Activated T-cell treated with anti-CD3 and anti-CD28 coated beads, Interleukin-2, amount 50 U/mL, for 24 hours (primary cell): ENCODE measurements at regions not wholly inside any gene's neighbourhood (a gene's known extent, or its start where the extent isn't known, plus 50 kb on each side); places are given as distances from the start of the nearest gene placed in this dataset.
"Not testable (repeated sequence)": the region's sequence is repeated elsewhere in the genome, so short reads cannot be mapped to it uniquely, and the experiment has no call there.

Source experiments
- DNase-seq: peaks from one replicate; pipeline ENCODE4 v3.0.0-alpha.2; 2020
- H3K27ac Mint-ChIP-seq: 2 replicates; pipeline ENCODE4 v1.8.0; 2020; ENCODE audit warnings: mild to moderate bottlenecking, mixed read lengths
- H3K27me3 Mint-ChIP-seq: 2 replicates; pipeline ENCODE4 v1.8.0; 2020; ENCODE audit warnings: mixed read lengths
- H3K36me3 Mint-ChIP-seq: 2 replicates; pipeline ENCODE4 v1.8.0; 2020; ENCODE audit warnings: low read depth, mixed read lengths
- H3K4me1 Mint-ChIP-seq: 2 replicates; pipeline ENCODE4 v1.8.0; 2020; ENCODE audit warnings: low read depth, mixed read lengths
- H3K4me3 Mint-ChIP-seq: 2 replicates; pipeline ENCODE4 v1.8.0; 2020; ENCODE audit warnings: mild to moderate bottlenecking, moderate library complexity, mixed read lengths
- H3K9me3 Mint-ChIP-seq: 2 replicates; pipeline ENCODE4 v1.8.0; 2020; ENCODE audit warnings: mixed read lengths

- H3K4me1 Mint-ChIP-seq, H3K36me3 Mint-ChIP-seq, H3K27ac Mint-ChIP-seq, DNase-seq, H3K4me3 Mint-ChIP-seq, H3K27me3 Mint-ChIP-seq, H3K9me3 Mint-ChIP-seq: not testable (repeated sequence)
These were observed 99.8 kb upstream of the GOLGA6L22 start for GRCh38 chr15:22358932-22359331.

GRCh38 chr15:22359587-22359986 lies 99.1 kb upstream of the GOLGA6L22 start:
- H3K36me3 Mint-ChIP-seq, H3K4me3 Mint-ChIP-seq, H3K9me3 Mint-ChIP-seq, H3K4me1 Mint-ChIP-seq, H3K27ac Mint-ChIP-seq, H3K27me3 Mint-ChIP-seq: not testable (repeated sequence)
- DNase-seq, result peak; percentile 29

- not testable (repeated sequence) for H3K4me3 Mint-ChIP-seq, H3K9me3 Mint-ChIP-seq, H3K36me3 Mint-ChIP-seq, H3K27me3 Mint-ChIP-seq, DNase-seq, H3K4me1 Mint-ChIP-seq, H3K27ac Mint-ChIP-seq
These were observed 98.0 kb upstream of the GOLGA6L22 start for GRCh38 chr15:22360696-22361095.

DNA sequence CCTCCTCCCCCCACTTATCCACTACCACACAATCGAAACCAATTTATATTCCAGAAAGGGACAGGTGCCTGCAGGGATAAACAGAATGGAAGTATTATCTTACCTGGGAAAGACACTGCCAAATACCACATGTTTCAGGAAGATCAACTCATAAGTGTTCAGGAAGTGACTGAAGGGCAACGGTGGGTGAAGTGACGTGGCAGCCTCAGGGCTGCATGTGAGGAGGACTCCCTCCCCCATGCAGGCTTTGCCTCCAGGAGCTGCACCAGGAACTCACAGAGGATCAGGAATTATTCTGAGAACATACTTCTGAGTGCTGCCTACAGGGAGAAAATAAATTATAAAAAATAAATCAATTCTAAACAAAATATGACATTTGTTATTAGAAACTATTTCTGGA lies 96.2 kb upstream of the GOLGA6L22 start:
- not testable (repeated sequence) for H3K36me3 Mint-ChIP-seq, DNase-seq, H3K27me3 Mint-ChIP-seq, H3K4me3 Mint-ChIP-seq, H3K9me3 Mint-ChIP-seq, H3K4me1 Mint-ChIP-seq, H3K27ac Mint-ChIP-seq

- H3K4me1 Mint-ChIP-seq, H3K36me3 Mint-ChIP-seq, DNase-seq, H3K27ac Mint-ChIP-seq, H3K4me3 Mint-ChIP-seq, H3K9me3 Mint-ChIP-seq, H3K27me3 Mint-ChIP-seq: not testable (repeated sequence)
These were observed 87.4 kb upstream of the GOLGA6L22 start for GRCh38 chr15:22371246-22371834.

DNA sequence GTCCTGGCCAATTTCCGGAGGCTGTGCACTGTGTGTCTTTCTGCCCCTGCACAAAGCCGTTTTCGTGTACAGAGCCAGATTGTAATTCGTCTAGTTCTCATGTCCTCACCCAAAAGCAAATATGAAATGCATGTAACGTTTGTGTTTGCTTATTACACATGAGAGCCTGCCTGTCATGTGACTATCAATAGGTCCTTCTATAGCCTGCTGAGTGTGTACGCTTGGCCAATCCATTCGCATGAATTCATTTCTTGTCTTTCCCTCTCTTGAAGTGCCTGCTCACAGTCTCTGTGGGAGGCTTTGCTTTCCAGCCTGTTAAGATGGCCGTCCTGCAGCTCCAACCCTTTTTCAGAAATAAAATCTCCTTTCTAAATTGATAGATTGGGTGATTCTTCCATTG lies 84.2 kb upstream of the GOLGA6L22 start:
- not testable (repeated sequence) for H3K27me3 Mint-ChIP-seq, H3K27ac Mint-ChIP-seq, DNase-seq, H3K9me3 Mint-ChIP-seq, H3K4me3 Mint-ChIP-seq, H3K4me1 Mint-ChIP-seq, H3K36me3 Mint-ChIP-seq

DNA sequence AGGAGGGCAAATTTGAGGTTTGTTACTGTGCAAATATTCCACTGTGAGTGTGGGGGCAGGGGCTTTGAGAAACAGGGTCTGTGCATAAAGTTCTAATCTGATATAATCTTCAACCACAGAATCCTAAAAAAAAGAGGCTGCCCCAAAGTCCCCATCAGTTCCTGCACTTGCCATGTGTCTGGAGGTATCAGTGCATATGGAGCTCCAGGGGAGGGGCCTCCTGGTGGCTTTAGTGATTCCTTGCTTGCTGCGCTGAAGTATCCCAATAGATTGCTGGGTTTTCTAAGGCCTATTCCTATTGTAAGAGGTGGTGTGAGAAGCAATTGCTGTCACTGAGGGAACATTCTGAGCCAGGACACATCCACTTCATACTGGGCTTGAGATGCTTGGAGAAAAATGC lies 82.9 kb upstream of the GOLGA6L22 start:
- H3K36me3 Mint-ChIP-seq, H3K4me1 Mint-ChIP-seq, H3K4me3 Mint-ChIP-seq, H3K27ac Mint-ChIP-seq, DNase-seq, H3K9me3 Mint-ChIP-seq, H3K27me3 Mint-ChIP-seq: not testable (repeated sequence)

DNA sequence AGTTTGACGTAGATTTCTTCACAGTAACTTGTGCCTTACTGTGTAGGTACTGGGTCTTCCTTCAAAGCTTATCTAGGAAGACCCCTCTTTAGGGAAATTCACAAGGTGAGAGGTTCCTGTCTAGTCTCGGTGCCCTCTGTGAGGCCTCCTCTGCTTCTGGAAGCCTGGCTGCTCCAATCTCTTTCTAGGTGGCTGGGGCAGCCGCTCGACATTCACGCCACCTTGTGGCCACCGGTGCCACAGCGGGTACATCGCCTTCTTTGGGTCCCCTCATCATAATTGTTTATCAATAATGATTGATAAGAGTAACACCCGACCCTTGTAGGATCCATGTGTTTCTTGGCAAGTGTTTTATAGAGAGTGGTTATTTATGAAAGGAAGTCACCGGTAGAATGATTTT lies 80.8 kb upstream of the GOLGA6L22 start:
- H3K4me1 Mint-ChIP-seq, H3K27me3 Mint-ChIP-seq, H3K36me3 Mint-ChIP-seq, DNase-seq, H3K27ac Mint-ChIP-seq, H3K4me3 Mint-ChIP-seq, H3K9me3 Mint-ChIP-seq: not testable (repeated sequence)

DNA sequence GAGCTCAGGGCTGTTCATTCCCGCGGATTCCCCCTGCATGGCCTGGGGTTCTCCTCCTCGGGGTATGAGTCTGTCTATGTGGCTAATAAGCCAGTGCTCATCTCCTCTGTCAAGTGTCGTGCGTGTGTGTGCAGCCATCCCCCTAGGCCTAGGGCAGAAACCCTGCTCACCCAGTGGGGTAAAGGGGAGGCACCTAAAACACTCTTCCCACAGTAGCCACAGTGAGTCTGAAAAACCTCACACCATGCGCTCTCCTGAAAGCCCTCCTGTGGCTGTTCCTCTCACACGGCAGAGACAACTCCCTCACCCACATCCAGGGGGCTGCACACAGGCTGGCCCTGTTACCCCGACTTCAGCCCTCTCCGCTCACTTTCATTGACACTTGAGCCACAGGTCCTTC lies 71.0 kb upstream of the GOLGA6L22 start:
- H3K4me3 Mint-ChIP-seq, DNase-seq, H3K4me1 Mint-ChIP-seq, H3K27ac Mint-ChIP-seq, H3K27me3 Mint-ChIP-seq, H3K36me3 Mint-ChIP-seq, H3K9me3 Mint-ChIP-seq: not testable (repeated sequence)

- H3K9me3 Mint-ChIP-seq, H3K4me1 Mint-ChIP-seq: not testable (repeated sequence)
These were observed 70.3 kb upstream of the GOLGA6L22 start for GRCh38 chr15:22388365-22388764.

GRCh38 chr15:22401207-22401606 lies 57.5 kb upstream of the GOLGA6L22 start:
- H3K9me3 Mint-ChIP-seq, H3K27me3 Mint-ChIP-seq, H3K4me3 Mint-ChIP-seq, H3K27ac Mint-ChIP-seq, DNase-seq, H3K36me3 Mint-ChIP-seq, H3K4me1 Mint-ChIP-seq: not testable (repeated sequence)

More at GRCh38 chr15:22388365-22388764, 70.3 kb upstream of the GOLGA6L22 start:
- H3K27ac Mint-ChIP-seq, DNase-seq, H3K36me3 Mint-ChIP-seq, H3K27me3 Mint-ChIP-seq, H3K4me3 Mint-ChIP-seq: not testable (repeated sequence)

- H3K27me3 Mint-ChIP-seq, H3K4me3 Mint-ChIP-seq, H3K27ac Mint-ChIP-seq, H3K9me3 Mint-ChIP-seq, H3K4me1 Mint-ChIP-seq, DNase-seq, H3K36me3 Mint-ChIP-seq: not testable (repeated sequence)
These were observed 57.0 kb upstream of the GOLGA6L22 start for GRCh38 chr15:22401703-22402102.

DNA sequence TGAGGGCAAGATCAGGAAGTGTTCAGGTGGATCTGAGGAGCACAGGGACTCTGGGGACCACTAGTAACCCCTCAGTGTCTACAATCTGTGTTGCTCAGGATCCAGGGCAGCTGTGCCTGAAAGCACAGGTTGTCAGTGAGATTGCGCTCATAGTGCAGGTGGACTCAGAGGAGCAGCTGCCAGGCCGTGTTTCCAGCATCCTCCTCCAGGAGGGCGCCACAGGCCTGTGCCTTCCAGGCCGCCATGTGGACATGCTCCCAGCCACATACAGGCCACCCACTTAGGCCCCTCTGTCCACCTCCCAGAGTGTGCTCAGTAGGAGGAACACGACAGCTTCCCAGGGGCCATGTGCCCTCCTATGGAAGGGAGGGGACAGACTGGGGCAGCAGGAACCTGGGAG lies 52.9 kb upstream of the GOLGA6L22 start:
- not testable (repeated sequence) for DNase-seq, H3K27me3 Mint-ChIP-seq, H3K9me3 Mint-ChIP-seq, H3K4me3 Mint-ChIP-seq, H3K4me1 Mint-ChIP-seq, H3K27ac Mint-ChIP-seq, H3K36me3 Mint-ChIP-seq
